ENCODE measurements at regions not wholly inside any gene's neighbourhood (a gene's known extent, or its start where the extent isn't known, plus 50 kb on each side); places are given as distances from the start of the nearest gene placed in this dataset.

GRCh38 chr15:26212109-26212508 is 349.0 kb upstream of the ATP10A start:
- no peak for TF ChIP-seq CTCF (IDR thresholded peaks at IDR 0.05; ENCODE audit: unreplicated experiment)
- Mint-ChIP-seq H3K4me3 (ENCODE audit: unreplicated experiment) (no peak overlapping the region), H3K27me3 (ENCODE audit: unreplicated experiment) (no peaks in the 10 kb centered on the region), H3K9me3 (ENCODE audit: unreplicated experiment) (no peaks in the 10 kb centered on the region), H3K27ac (ENCODE audit: unreplicated experiment) (no peak overlapping the region), H3K36me3 (ENCODE audit: low read depth, unreplicated experiment) (no peaks in the 10 kb centered on the region), H3K4me1 (ENCODE audit: unreplicated experiment) (no peaks in the 10 kb centered on the region)
- no peak for DNase-seq (ENCODE audit: low spot score)

- DNase-seq (ENCODE audit: low spot score) = no peak
- no peaks in the 10 kb centered on the region for H3K36me3 Mint-ChIP-seq (ENCODE audit: low read depth, unreplicated experiment)
- no peaks in the 10 kb centered on the region for H3K9me3 Mint-ChIP-seq (ENCODE audit: unreplicated experiment)
- H3K27me3 Mint-ChIP-seq (ENCODE audit: unreplicated experiment) = no peaks in the 10 kb centered on the region
- no peak overlapping the region for H3K4me3 Mint-ChIP-seq (ENCODE audit: unreplicated experiment)
- H3K4me1 Mint-ChIP-seq (ENCODE audit: unreplicated experiment) = no peaks in the 10 kb centered on the region
- TF ChIP-seq CTCF (IDR thresholded peaks at IDR 0.05; ENCODE audit: unreplicated experiment) = no peak
- no peak overlapping the region for H3K27ac Mint-ChIP-seq (ENCODE audit: unreplicated experiment)
These were observed 347.9 kb upstream of the ATP10A start for GRCh38 chr15:26210980-26211379.

- TF ChIP-seq CTCF (IDR thresholded peaks at IDR 0.05; ENCODE audit: unreplicated experiment) = no peak
- no peaks in the 10 kb centered on the region for H3K36me3 Mint-ChIP-seq (ENCODE audit: low read depth, unreplicated experiment)
- peaks cover 2% of the 10 kb centered on the region for H3K27me3 Mint-ChIP-seq (ENCODE audit: unreplicated experiment)
- H3K27ac Mint-ChIP-seq (ENCODE audit: unreplicated experiment) = no peak overlapping the region
- no peaks in the 10 kb centered on the region for H3K4me1 Mint-ChIP-seq (ENCODE audit: unreplicated experiment)
- no peaks in the 10 kb centered on the region for H3K9me3 Mint-ChIP-seq (ENCODE audit: unreplicated experiment)
- no peak for DNase-seq (ENCODE audit: low spot score)
- no peak overlapping the region for H3K4me3 Mint-ChIP-seq (ENCODE audit: unreplicated experiment)
These were observed 338.2 kb upstream of the ATP10A start for GRCh38 chr15:26201177-26201858.

GRCh38 chr15:26200427-26200826 is 337.3 kb upstream of the ATP10A start:
- no peak for DNase-seq (ENCODE audit: low spot score)
- Mint-ChIP-seq H3K4me3 (ENCODE audit: unreplicated experiment) (no peak overlapping the region), H3K27ac (ENCODE audit: unreplicated experiment) (no peak overlapping the region), H3K36me3 (ENCODE audit: low read depth, unreplicated experiment) (no peaks in the 10 kb centered on the region), H3K9me3 (ENCODE audit: unreplicated experiment) (no peaks in the 10 kb centered on the region), H3K27me3 (ENCODE audit: unreplicated experiment) (peaks cover 2% of the 10 kb centered on the region), H3K4me1 (ENCODE audit: unreplicated experiment) (no peaks in the 10 kb centered on the region)
- TF ChIP-seq CTCF (IDR thresholded peaks at IDR 0.05; ENCODE audit: unreplicated experiment) = no peak

GRCh38 chr15:26197719-26198118 is 334.6 kb upstream of the ATP10A start:
- H3K4me1 Mint-ChIP-seq (ENCODE audit: unreplicated experiment) = no peaks in the 10 kb centered on the region
- H3K27ac Mint-ChIP-seq (ENCODE audit: unreplicated experiment) = no peak overlapping the region
- H3K9me3 Mint-ChIP-seq (ENCODE audit: unreplicated experiment) = no peaks in the 10 kb centered on the region
- H3K27me3 Mint-ChIP-seq (ENCODE audit: unreplicated experiment) = peaks cover 2% of the 10 kb centered on the region
- H3K36me3 Mint-ChIP-seq (ENCODE audit: low read depth, unreplicated experiment) = no peaks in the 10 kb centered on the region
- H3K4me3 Mint-ChIP-seq (ENCODE audit: unreplicated experiment) = no peak overlapping the region
- TF ChIP-seq CTCF (IDR thresholded peaks at IDR 0.05; ENCODE audit: unreplicated experiment) = no peak
- no peak for DNase-seq (ENCODE audit: low spot score)
